ENCODE measurements at regions not wholly inside any gene's neighbourhood (a gene's known extent, or its start where the extent isn't known, plus 50 kb on each side); places are given as distances from the start of the nearest gene placed in this dataset.
"Not testable (repeated sequence)": the region's sequence is repeated elsewhere in the genome, so short reads cannot be mapped to it uniquely, and the experiment has no call there.

GRCh38 chr3:66836363-66837152, 161.5 kb upstream of the KBTBD8 start:
- in situ Hi-C loops (cut with MboI; ENCODE audit: low sequenced_read_pairs in 4 of 4), result no loop called here
- TF ChIP-seq POLR2A (IDR thresholded peaks at IDR 0.05), result no peak
- no peak for TF ChIP-seq CTCF (IDR thresholded peaks at IDR 0.05 in 4 of 5, conservative IDR thresholded peaks at IDR 0.05 in 1 of 5)
- intact Hi-C loops (cut with DNase I; ENCODE audit: low total_unique reads), result no loop called here
- ATAC-seq, result no peak
- H3K4me3 ChIP-seq, result no peak overlapping the region
- H3K9me3 ChIP-seq, result no peaks in the 10 kb centered on the region
- H3K27me3 ChIP-seq, result no peaks in the 10 kb centered on the region
- no peak for DNase-seq
- H3K27ac ChIP-seq, result no peak overlapping the region
- no peaks in the 10 kb centered on the region for H3K4me1 ChIP-seq
- H3K36me3 ChIP-seq, result no peaks in the 10 kb centered on the region

DNA sequence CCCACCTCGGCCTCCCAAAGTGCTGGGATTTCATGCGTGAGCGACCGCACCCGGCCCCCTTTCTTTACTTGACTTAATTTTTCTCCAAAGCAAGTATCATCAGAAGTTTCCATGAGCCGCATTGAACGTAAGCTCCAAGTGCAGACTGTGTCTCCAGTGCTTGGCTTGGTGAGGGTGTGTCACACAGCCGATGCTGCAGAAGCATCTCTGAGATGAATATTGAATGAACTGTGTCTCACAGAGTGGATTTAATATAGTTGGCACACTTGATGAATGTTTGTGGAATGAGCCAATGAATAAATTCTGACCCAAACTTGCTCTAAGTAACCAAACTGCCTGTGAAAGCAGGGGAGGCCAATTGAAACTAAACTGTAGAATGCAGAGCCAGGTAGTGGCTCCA, 159.4 kb upstream of the KBTBD8 start:
- in situ Hi-C loops (cut with MboI; ENCODE audit: low sequenced_read_pairs in 4 of 4), result no loop called here
- no peak overlapping the region for H3K27ac ChIP-seq
- intact Hi-C loops (cut with DNase I; ENCODE audit: low total_unique reads), result no loop called here
- H3K4me1 ChIP-seq, result no peaks in the 10 kb centered on the region
- H3K9me3 ChIP-seq, result no peaks in the 10 kb centered on the region
- H3K4me3 ChIP-seq, result no peak overlapping the region
- no peak for ATAC-seq
- no peaks in the 10 kb centered on the region for H3K36me3 ChIP-seq
- no peak for TF ChIP-seq CTCF (IDR thresholded peaks at IDR 0.05 in 4 of 5, conservative IDR thresholded peaks at IDR 0.05 in 1 of 5)
- TF ChIP-seq POLR2A (IDR thresholded peaks at IDR 0.05), result no peak
- DNase-seq, result no peak
- H3K27me3 ChIP-seq, result no peaks in the 10 kb centered on the region

- Histone ChIP-seq H3K27ac (no peak overlapping the region), H3K27me3 (no peaks in the 10 kb centered on the region), H3K4me3 (no peak overlapping the region), H3K4me1 (no peaks in the 10 kb centered on the region), H3K36me3 (no peaks in the 10 kb centered on the region), H3K9me3 (no peaks in the 10 kb centered on the region)
- TF ChIP-seq POLR2A (IDR thresholded peaks at IDR 0.05), result no peak
- no peak for TF ChIP-seq CTCF (IDR thresholded peaks at IDR 0.05 in 4 of 5, conservative IDR thresholded peaks at IDR 0.05 in 1 of 5)
- intact Hi-C loops (cut with DNase I; ENCODE audit: low total_unique reads), result no loop called here
- DNase-seq (no peak), ATAC-seq (no peak)
- in situ Hi-C loops (cut with MboI; ENCODE audit: low sequenced_read_pairs in 4 of 4), result no loop called here
Observed at GRCh38 chr3:66839508-66839907, 158.6 kb upstream of the KBTBD8 start.

DNA sequence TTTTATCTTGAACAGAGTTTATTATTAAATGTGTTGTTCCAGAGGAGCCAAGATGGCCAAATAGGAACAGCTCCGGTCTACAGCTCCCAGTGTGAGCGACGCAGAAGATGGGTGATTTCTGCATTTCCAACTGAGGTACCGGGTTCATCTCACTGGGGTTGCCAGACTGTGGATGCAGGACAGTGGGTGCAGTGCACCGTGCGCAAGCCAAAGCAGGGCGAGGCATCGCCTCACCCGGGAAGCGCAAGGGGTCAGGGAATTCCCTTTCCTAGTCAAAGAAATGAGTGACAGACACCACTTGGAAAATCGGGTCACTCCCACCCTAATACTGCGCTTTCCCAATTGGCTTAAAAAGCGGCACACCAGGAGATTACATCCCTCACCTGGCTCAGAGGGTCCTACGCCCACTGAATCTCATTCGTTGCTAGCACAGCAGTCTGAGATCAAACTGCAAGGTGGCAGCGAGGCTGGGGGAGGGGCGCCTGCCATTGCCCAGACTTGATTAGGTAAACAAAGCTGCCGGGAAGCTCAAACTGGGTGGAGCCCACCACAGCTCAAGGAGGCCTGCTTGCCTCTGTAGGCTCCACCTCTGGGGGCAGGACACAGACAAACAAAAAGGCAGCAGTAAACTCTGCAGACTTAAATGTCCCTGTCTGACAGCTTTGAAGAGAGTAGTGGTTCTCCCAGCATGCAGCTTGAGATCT, 155.2 kb upstream of the KBTBD8 start:
- intact Hi-C loops (cut with DNase I; ENCODE audit: low total_unique reads); H3K9me3 ChIP-seq; H3K27ac ChIP-seq; H3K27me3 ChIP-seq; H3K4me1 ChIP-seq; H3K4me3 ChIP-seq; H3K36me3 ChIP-seq; ATAC-seq; in situ Hi-C loops (cut with MboI; ENCODE audit: low sequenced_read_pairs in 4 of 4); DNase-seq: not testable (repeated sequence)

- intact Hi-C loops (cut with DNase I; ENCODE audit: low total_unique reads), result no loop called here
- no peaks in the 10 kb centered on the region for H3K9me3 ChIP-seq
- in situ Hi-C loops (cut with MboI; ENCODE audit: low sequenced_read_pairs in 4 of 4), result no loop called here
- TF ChIP-seq CTCF (IDR thresholded peaks at IDR 0.05 in 4 of 5, conservative IDR thresholded peaks at IDR 0.05 in 1 of 5), result no peak
- TF ChIP-seq POLR2A (IDR thresholded peaks at IDR 0.05), result no peak
- ATAC-seq, result no peak
- H3K27me3 ChIP-seq, result no peaks in the 10 kb centered on the region
- no peak for DNase-seq
- no peak overlapping the region for H3K27ac ChIP-seq
- no peak overlapping the region for H3K4me3 ChIP-seq
- H3K36me3 ChIP-seq, result no peaks in the 10 kb centered on the region
- no peaks in the 10 kb centered on the region for H3K4me1 ChIP-seq
Observed at GRCh38 chr3:66851894-66852613, 146.1 kb upstream of the KBTBD8 start.

All from gastrocnemius medialis (tissue), 4 donors.